ENCODE measurements at regions not wholly inside any gene's neighbourhood (a gene's known extent, or its start where the extent isn't known, plus 50 kb on each side); places are given as distances from the start of the nearest gene placed in this dataset.

DNA sequence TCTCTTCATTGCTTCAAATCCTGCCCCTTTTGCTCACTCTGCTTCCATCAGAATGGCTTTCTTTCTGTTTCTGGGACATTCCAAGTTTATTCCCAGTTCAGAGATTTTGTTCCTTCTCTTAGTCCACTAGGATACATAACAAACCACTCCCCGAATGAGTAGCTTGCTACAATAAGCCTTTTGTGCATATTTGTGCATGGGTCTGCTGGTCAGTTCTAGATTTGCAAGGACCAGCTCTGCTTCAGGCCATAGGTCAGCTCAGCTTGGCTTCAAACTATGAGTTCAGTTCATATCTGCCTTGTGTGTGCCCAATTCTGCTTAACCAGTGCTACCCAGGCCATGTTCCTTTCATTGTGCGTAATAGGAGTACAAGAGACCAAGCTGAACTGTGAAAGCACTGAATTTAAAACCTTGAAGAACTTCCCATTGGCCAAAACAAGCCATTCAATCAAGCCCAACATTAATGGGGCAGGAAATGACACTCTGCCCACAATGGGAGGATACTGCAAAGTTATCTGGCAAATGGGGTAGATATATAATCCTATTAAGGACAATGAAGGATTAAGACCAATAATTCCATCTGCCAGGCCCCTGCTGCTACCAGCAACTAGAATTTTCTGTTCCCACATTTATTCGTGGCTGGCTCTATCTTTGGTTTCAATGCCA, 328.8 kb downstream of the PRELID2 start:
- no peak overlapping the region for H3K4me3 ChIP-seq (ENCODE audit: low read depth, low read length, poor library complexity, severe bottlenecking)
- ChIA-PET CTCF (no interaction called here), POLR2A (ENCODE audit: low non-redundant PET) (no interaction called here)
- H3K36me3 ChIP-seq (ENCODE audit: insufficient read depth, low read length, poor library complexity, severe bottlenecking): no peaks in the 10 kb centered on the region
- peaks cover 31% of the 10 kb centered on the region for H3K4me1 ChIP-seq (ENCODE audit: insufficient read depth, low read length, poor library complexity, severe bottlenecking)
- intact Hi-C loops (cut with micrococcal nuclease; ENCODE audit: unreplicated experiment): no loop called here
- no TSS peak for BruUV-seq (replicated peaks)
- H3K9me3 ChIP-seq (ENCODE audit: low read depth, low read length, poor library complexity, severe bottlenecking): no peaks in the 10 kb centered on the region
- DNase-seq (ENCODE audit: low spot score): peak; percentile 94
- H3K27ac ChIP-seq (ENCODE audit: low read depth, low read length, poor library complexity, severe bottlenecking): peak overlapping the region; percentile 17
- no peaks in the 10 kb centered on the region for H3K27me3 ChIP-seq (replicated peaks; ENCODE audit: insufficient read depth, low read depth, low read length, poor library complexity)
- TF ChIP-seq, protein P1, sequence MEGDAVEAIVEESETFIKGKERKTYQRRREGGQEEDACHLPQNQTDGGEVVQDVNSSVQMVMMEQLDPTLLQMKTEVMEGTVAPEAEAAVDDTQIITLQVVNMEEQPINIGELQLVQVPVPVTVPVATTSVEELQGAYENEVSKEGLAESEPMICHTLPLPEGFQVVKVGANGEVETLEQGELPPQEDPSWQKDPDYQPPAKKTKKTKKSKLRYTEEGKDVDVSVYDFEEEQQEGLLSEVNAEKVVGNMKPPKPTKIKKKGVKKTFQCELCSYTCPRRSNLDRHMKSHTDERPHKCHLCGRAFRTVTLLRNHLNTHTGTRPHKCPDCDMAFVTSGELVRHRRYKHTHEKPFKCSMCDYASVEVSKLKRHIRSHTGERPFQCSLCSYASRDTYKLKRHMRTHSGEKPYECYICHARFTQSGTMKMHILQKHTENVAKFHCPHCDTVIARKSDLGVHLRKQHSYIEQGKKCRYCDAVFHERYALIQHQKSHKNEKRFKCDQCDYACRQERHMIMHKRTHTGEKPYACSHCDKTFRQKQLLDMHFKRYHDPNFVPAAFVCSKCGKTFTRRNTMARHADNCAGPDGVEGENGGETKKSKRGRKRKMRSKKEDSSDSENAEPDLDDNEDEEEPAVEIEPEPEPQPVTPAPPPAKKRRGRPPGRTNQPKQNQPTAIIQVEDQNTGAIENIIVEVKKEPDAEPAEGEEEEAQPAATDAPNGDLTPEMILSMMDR (conservative IDR thresholded peaks at IDR 0.05; ENCODE audit: low read depth, low read length): no peak
- no peak for TF ChIP-seq EZH2 (IDR thresholded peaks at IDR 0.05; ENCODE audit: borderline replicate concordance, low read depth, low read length, poor library complexity, severe bottlenecking)

DNA sequence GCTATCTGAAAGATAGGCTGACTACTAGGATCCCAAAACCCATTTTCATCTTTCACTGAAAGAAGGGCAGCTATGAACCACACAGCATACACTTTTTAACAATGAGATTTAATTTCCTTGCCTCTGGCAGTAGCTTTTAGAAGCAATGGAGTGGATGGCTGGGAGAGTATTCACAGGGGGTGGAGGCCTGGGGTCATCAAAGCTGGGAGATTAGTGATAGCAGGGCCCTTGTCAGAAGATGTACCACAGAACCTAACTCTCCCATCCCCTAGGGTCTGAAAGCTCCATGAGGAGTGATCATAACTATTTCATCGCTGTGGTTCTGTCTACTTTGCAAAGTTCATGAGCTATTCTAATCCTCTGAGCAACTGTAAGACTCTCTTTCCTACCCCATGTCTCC, 332.2 kb downstream of the PRELID2 start:
- Histone ChIP-seq H3K4me1 (ENCODE audit: insufficient read depth, low read length, poor library complexity, severe bottlenecking) (peaks cover 15% of the 10 kb centered on the region), H3K27me3 (replicated peaks; ENCODE audit: insufficient read depth, low read depth, low read length, poor library complexity) (no peaks in the 10 kb centered on the region), H3K36me3 (ENCODE audit: insufficient read depth, low read length, poor library complexity, severe bottlenecking) (no peaks in the 10 kb centered on the region), H3K4me3 (ENCODE audit: low read depth, low read length, poor library complexity, severe bottlenecking) (no peak overlapping the region), H3K27ac (ENCODE audit: low read depth, low read length, poor library complexity, severe bottlenecking) (no peak overlapping the region), H3K9me3 (ENCODE audit: low read depth, low read length, poor library complexity, severe bottlenecking) (no peaks in the 10 kb centered on the region)
- no peak for TF ChIP-seq EZH2 (IDR thresholded peaks at IDR 0.05; ENCODE audit: borderline replicate concordance, low read depth, low read length, poor library complexity, severe bottlenecking)
- TF ChIP-seq, protein P1 (conservative IDR thresholded peaks at IDR 0.05; ENCODE audit: low read depth, low read length): no peak
- ChIA-PET CTCF (no interaction called here), POLR2A (ENCODE audit: low non-redundant PET) (no interaction called here)
- BruUV-seq (replicated peaks): no TSS peak
- DNase-seq (ENCODE audit: low spot score): no peak
- intact Hi-C loops (cut with micrococcal nuclease; ENCODE audit: unreplicated experiment): no loop called here

DNA sequence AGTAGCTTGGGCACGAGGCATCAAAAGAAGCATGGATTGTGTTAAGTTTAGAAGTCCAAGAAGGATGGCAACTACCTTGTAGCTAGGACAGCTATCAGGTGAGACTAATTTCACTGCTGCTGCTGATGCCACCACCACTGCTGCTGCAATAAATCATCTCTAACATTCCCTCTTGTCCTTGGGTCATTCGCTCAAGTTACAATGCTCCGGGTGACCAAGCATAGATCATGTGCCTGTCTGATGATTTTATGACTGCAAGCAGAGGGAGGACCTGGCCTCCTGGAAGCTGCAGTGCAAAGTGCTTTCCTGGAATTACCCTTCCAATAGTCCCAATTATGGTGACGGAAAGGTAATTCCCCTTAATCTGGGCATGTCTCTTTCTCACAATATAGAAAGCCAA, 334.4 kb downstream of the PRELID2 start:
- H3K27ac ChIP-seq (ENCODE audit: low read depth, low read length, poor library complexity, severe bottlenecking): no peak overlapping the region
- no peaks in the 10 kb centered on the region for H3K36me3 ChIP-seq (ENCODE audit: insufficient read depth, low read length, poor library complexity, severe bottlenecking)
- intact Hi-C loops (cut with micrococcal nuclease; ENCODE audit: unreplicated experiment): no loop called here
- no peak overlapping the region for H3K4me3 ChIP-seq (ENCODE audit: low read depth, low read length, poor library complexity, severe bottlenecking)
- BruUV-seq (replicated peaks): no TSS peak
- ChIA-PET POLR2A (ENCODE audit: low non-redundant PET) (no interaction called here), CTCF (no interaction called here)
- DNase-seq (ENCODE audit: low spot score): no peak
- no peaks in the 10 kb centered on the region for H3K9me3 ChIP-seq (ENCODE audit: low read depth, low read length, poor library complexity, severe bottlenecking)
- TF ChIP-seq EZH2 (IDR thresholded peaks at IDR 0.05; ENCODE audit: borderline replicate concordance, low read depth, low read length, poor library complexity, severe bottlenecking): no peak
- TF ChIP-seq, protein P1 (conservative IDR thresholded peaks at IDR 0.05; ENCODE audit: low read depth, low read length): no peak
- no peaks in the 10 kb centered on the region for H3K27me3 ChIP-seq (replicated peaks; ENCODE audit: insufficient read depth, low read depth, low read length, poor library complexity)
- no peaks in the 10 kb centered on the region for H3K4me1 ChIP-seq (ENCODE audit: insufficient read depth, low read length, poor library complexity, severe bottlenecking)

Measured in A673 (cell line).